ENCODE measurements at regions not wholly inside any gene's neighbourhood (a gene's known extent, or its start where the extent isn't known, plus 50 kb on each side); places are given as distances from the start of the nearest gene placed in this dataset.

GRCh38 chr4:78704981-78705683 is 71.0 kb upstream of the BMP2K start:
- Histone ChIP-seq H4K20me1 (ENCODE audit: insufficient read depth, low read length) (no peaks in the 10 kb centered on the region), H3K9ac (ENCODE audit: low read length) (no peak overlapping the region), H3K4me1 (ENCODE audit: insufficient read depth, low read length, severe bottlenecking) (peaks cover 34% of the 10 kb centered on the region), H3K27me3 (ENCODE audit: insufficient read depth, low read length) (no peaks in the 10 kb centered on the region), H3K4me2 (ENCODE audit: low read length) (no peak overlapping the region), H2AFZ (ENCODE audit: low read length) (no peak overlapping the region), H3K27ac (ENCODE audit: low read depth, low read length, poor library complexity, severe bottlenecking) (peak overlapping the region; percentile 13), H3K9me3 (ENCODE audit: low read length) (peaks cover 7% of the 10 kb centered on the region), H3K9me2 (ENCODE audit: low read depth, low read length) (no peaks in the 10 kb centered on the region), H3K36me3 (ENCODE audit: insufficient read depth, low read length) (no peaks in the 10 kb centered on the region), H3K4me3 (ENCODE audit: low read depth, low read length, poor library complexity, severe bottlenecking) (no peak overlapping the region), H3F3A (ENCODE audit: insufficient read depth, low read length) (no peaks in the 10 kb centered on the region), H3K79me2 (ENCODE audit: insufficient read depth, low read length) (no peaks in the 10 kb centered on the region)
- no peak for TF ChIP-seq EZH2 (IDR thresholded peaks at IDR 0.05; ENCODE audit: borderline replicate concordance, low read length)
- TF ChIP-seq, protein P1, sequence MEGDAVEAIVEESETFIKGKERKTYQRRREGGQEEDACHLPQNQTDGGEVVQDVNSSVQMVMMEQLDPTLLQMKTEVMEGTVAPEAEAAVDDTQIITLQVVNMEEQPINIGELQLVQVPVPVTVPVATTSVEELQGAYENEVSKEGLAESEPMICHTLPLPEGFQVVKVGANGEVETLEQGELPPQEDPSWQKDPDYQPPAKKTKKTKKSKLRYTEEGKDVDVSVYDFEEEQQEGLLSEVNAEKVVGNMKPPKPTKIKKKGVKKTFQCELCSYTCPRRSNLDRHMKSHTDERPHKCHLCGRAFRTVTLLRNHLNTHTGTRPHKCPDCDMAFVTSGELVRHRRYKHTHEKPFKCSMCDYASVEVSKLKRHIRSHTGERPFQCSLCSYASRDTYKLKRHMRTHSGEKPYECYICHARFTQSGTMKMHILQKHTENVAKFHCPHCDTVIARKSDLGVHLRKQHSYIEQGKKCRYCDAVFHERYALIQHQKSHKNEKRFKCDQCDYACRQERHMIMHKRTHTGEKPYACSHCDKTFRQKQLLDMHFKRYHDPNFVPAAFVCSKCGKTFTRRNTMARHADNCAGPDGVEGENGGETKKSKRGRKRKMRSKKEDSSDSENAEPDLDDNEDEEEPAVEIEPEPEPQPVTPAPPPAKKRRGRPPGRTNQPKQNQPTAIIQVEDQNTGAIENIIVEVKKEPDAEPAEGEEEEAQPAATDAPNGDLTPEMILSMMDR (IDR thresholded peaks at IDR 0.05; ENCODE audit: low read length), result no peak

GRCh38 chr4:78706302-78706701 is 69.8 kb upstream of the BMP2K start:
- Histone ChIP-seq H3F3A (ENCODE audit: insufficient read depth, low read length) (no peaks in the 10 kb centered on the region), H3K27ac (ENCODE audit: low read depth, low read length, poor library complexity, severe bottlenecking) (peak overlapping the region; percentile 62), H3K36me3 (ENCODE audit: insufficient read depth, low read length) (no peaks in the 10 kb centered on the region), H3K4me1 (ENCODE audit: insufficient read depth, low read length, severe bottlenecking) (peaks cover 34% of the 10 kb centered on the region), H3K27me3 (ENCODE audit: insufficient read depth, low read length) (no peaks in the 10 kb centered on the region), H3K9me2 (ENCODE audit: low read depth, low read length) (no peaks in the 10 kb centered on the region), H2AFZ (ENCODE audit: low read length) (no peak overlapping the region), H3K4me3 (ENCODE audit: low read depth, low read length, poor library complexity, severe bottlenecking) (no peak overlapping the region), H3K9me3 (ENCODE audit: low read length) (peaks cover 7% of the 10 kb centered on the region), H3K79me2 (ENCODE audit: insufficient read depth, low read length) (no peaks in the 10 kb centered on the region), H4K20me1 (ENCODE audit: insufficient read depth, low read length) (no peaks in the 10 kb centered on the region), H3K9ac (ENCODE audit: low read length) (no peak overlapping the region), H3K4me2 (ENCODE audit: low read length) (no peak overlapping the region)
- TF ChIP-seq, protein P1 (IDR thresholded peaks at IDR 0.05; ENCODE audit: low read length), result no peak
- no peak for TF ChIP-seq EZH2 (IDR thresholded peaks at IDR 0.05; ENCODE audit: borderline replicate concordance, low read length)

GRCh38 chr4:78707268-78707667 is 68.9 kb upstream of the BMP2K start:
- H3K27ac ChIP-seq (ENCODE audit: low read depth, low read length, poor library complexity, severe bottlenecking), result peak overlapping the region; percentile 62

More at GRCh38 chr4:78707268-78707667, 68.9 kb upstream of the BMP2K start:
- no peaks in the 10 kb centered on the region for H4K20me1 ChIP-seq (ENCODE audit: insufficient read depth, low read length)
- H3K27me3 ChIP-seq (ENCODE audit: insufficient read depth, low read length), result no peaks in the 10 kb centered on the region
- no peaks in the 10 kb centered on the region for H3K79me2 ChIP-seq (ENCODE audit: insufficient read depth, low read length)
- H3K4me1 ChIP-seq (ENCODE audit: insufficient read depth, low read length, severe bottlenecking), result peaks cover 34% of the 10 kb centered on the region
- no peaks in the 10 kb centered on the region for H3F3A ChIP-seq (ENCODE audit: insufficient read depth, low read length)
- peak overlapping the region; percentile 10 for H3K4me3 ChIP-seq (ENCODE audit: low read depth, low read length, poor library complexity, severe bottlenecking)
- no peak overlapping the region for H2AFZ ChIP-seq (ENCODE audit: low read length)
- peak overlapping the region; percentile 32 for H3K4me2 ChIP-seq (ENCODE audit: low read length)
- H3K9me2 ChIP-seq (ENCODE audit: low read depth, low read length), result no peaks in the 10 kb centered on the region
- H3K9me3 ChIP-seq (ENCODE audit: low read length), result peaks cover 7% of the 10 kb centered on the region
- TF ChIP-seq, protein P1 (IDR thresholded peaks at IDR 0.05; ENCODE audit: low read length), result no peak
- H3K9ac ChIP-seq (ENCODE audit: low read length), result no peak overlapping the region
- H3K36me3 ChIP-seq (ENCODE audit: insufficient read depth, low read length), result no peaks in the 10 kb centered on the region
